H1 (cell line): ENCODE measurements at regions not wholly inside any gene's neighbourhood (a gene's known extent, or its start where the extent isn't known, plus 50 kb on each side); places are given as distances from the start of the nearest gene placed in this dataset.

Experiments
- CTCF ChIA-PET: fragments of 300-600 bp; sonication (Branson Sonifier 250); formaldehyde crosslinking; loops from one replicate; lab custom pipeline; 2021; ENCODE audit not compliant: partially characterized antibody; lab: Charles Lee
- POLR2A ChIA-PET: fragments of 300-600 bp; sonication (Branson Sonifier 250); formaldehyde crosslinking; loops from one replicate; lab custom pipeline; 2021; ENCODE audit warnings: inconsistent platforms; ENCODE audit not compliant: partially characterized antibody; lab: Charles Lee
- DNase-seq, 2 experiments: peaks; one replicate each; pipeline versions ENCODE4 v3.0.0 to v3.0.0-alpha.2; 2010 to 2022; ENCODE audit warnings: low spot score in 2 of 2, low read depth in 1 of 2, mixed read lengths in 1 of 2
- FAIRE-seq: peaks from 2 replicates; lab custom pipeline; 2011; peaks lifted over from hg19 to GRCh38; lab: Jason Lieb, UNC
- H2AFZ ChIP-seq: 2 replicates; pipeline ENCODE4 v1.8.1; 2012; ENCODE audit warnings: low read length, inconsistent platforms
- H2AK5ac ChIP-seq: 2 replicates; pipeline ENCODE4 v1.6.1; 2013; ENCODE audit warnings: low read depth, low read length
- H2BK120ac ChIP-seq: replicated peaks from 2 replicates; pipeline ENCODE3; 2013; ENCODE audit warnings: low read depth, low read length, inconsistent platforms
- H2BK12ac ChIP-seq: 2 replicates; pipeline ENCODE4 v1.6.1; 2013; ENCODE audit warnings: low read depth, low read length
- H2BK15ac ChIP-seq: 2 replicates; pipeline ENCODE4 v1.6.1; 2013; ENCODE audit warnings: low read length
- H2BK20ac ChIP-seq: 2 replicates; pipeline ENCODE4 v1.6.1; 2013; ENCODE audit warnings: low read length
- H2BK5ac ChIP-seq: 2 replicates; pipeline ENCODE4 v1.6.1; 2013; ENCODE audit warnings: low read depth, low read length
- H3K14ac ChIP-seq: 2 replicates; pipeline ENCODE4 v1.6.1; 2013; ENCODE audit warnings: inconsistent platforms; ENCODE audit not compliant: insufficient read length
- H3K18ac ChIP-seq: 2 replicates; pipeline ENCODE4 v1.6.1; 2013; ENCODE audit warnings: low read length; ENCODE audit errors: extremely low read depth
- H3K23ac ChIP-seq: 2 replicates; pipeline ENCODE4 v1.6.1; 2013; ENCODE audit warnings: inconsistent platforms; ENCODE audit not compliant: insufficient read length
- H3K23me2 ChIP-seq: 2 replicates; pipeline ENCODE4 v1.6.1; 2013; ENCODE audit warnings: low read depth, low read length
- H3K27ac ChIP-seq: 2 replicates; pipeline ENCODE4 v1.6.1; 2011; ENCODE audit warnings: low read depth, low read length, inconsistent platforms
- H3K27me3 ChIP-seq, 4 experiments: replicated peaks in 1 of 4; 1 replicate in 1 of 4; 2 replicates in 3 of 4; pipeline versions ENCODE4 v1.6.1 to v1.8.1; 2011 to 2013; ENCODE audit warnings: low read length in 3 of 4, mild to moderate bottlenecking in 3 of 4, inconsistent platforms in 2 of 4, mixed read lengths in 2 of 4, moderate library complexity in 1 of 4; ENCODE audit not compliant: control insufficient read depth in 3 of 4, insufficient read depth in 3 of 4; ENCODE audit errors: extremely low read depth in 1 of 4
- H3K36me3 ChIP-seq, 4 experiments: 2 replicates each; pipeline versions ENCODE4 v1.6.1 to v1.8.1; 2011 to 2013; ENCODE audit warnings: mild to moderate bottlenecking in 4 of 4, low read length in 3 of 4, moderate library complexity in 2 of 4, control low read depth in 1 of 4, inconsistent platforms in 1 of 4; ENCODE audit not compliant: insufficient read depth in 4 of 4, control insufficient read depth in 2 of 4
- H3K4ac ChIP-seq: replicated peaks from 2 replicates; pipeline ENCODE3; 2013; ENCODE audit warnings: low read length, low read depth, mixed read lengths, inconsistent platforms; ENCODE audit not compliant: insufficient read length
- H3K4me1 ChIP-seq, 4 experiments: replicated peaks in 1 of 4; 1 replicate in 1 of 4; 2 replicates in 3 of 4; pipeline versions ENCODE4 v1.6.1 to v1.8.1; 2011 to 2013; ENCODE audit warnings: low read length in 3 of 4, inconsistent platforms in 2 of 4, mixed read lengths in 1 of 4; ENCODE audit not compliant: insufficient read depth in 4 of 4, control insufficient read depth in 3 of 4
- H3K4me2 ChIP-seq, 2 experiments: 2 replicates each; pipeline versions ENCODE4 v1.6.1 to v1.8.1; 2011 to 2013; ENCODE audit warnings: low read depth in 2 of 2, low read length in 2 of 2, control low read depth in 1 of 2, inconsistent platforms in 1 of 2, mild to moderate bottlenecking in 1 of 2; ENCODE audit not compliant: insufficient read depth in 1 of 2
- H3K4me3 ChIP-seq, 4 experiments: fragments of 200-600, 300-600 bp in 1 of 4; sonication (generic), shearing (Covaris generic), sonication (Bioruptor Twin) in 1 of 4; 2 replicates each; pipeline versions ENCODE4 v1.5.1 to v1.8.1; 2011 to 2016; ENCODE audit warnings: low read length in 4 of 4, low read depth in 3 of 4, control low read depth in 2 of 4, inconsistent platforms in 2 of 4, mild to moderate bottlenecking in 2 of 4, mixed read lengths in 1 of 4, moderate library complexity in 1 of 4; ENCODE audit not compliant: insufficient read depth in 2 of 4; ENCODE audit errors: extremely low read depth in 1 of 4
- H3K56ac ChIP-seq: replicated peaks from 2 replicates; pipeline ENCODE3; 2013; ENCODE audit warnings: low read depth, mild to moderate bottlenecking, mixed read lengths, low read length, inconsistent platforms; ENCODE audit not compliant: insufficient read length
- H3K79me1 ChIP-seq: 2 replicates; pipeline ENCODE4 v1.6.1; 2013; ENCODE audit warnings: low read depth, low read length, control low read depth
- H3K79me2 ChIP-seq, 2 experiments: 2 replicates each; pipeline versions ENCODE4 v1.6.1 to v1.8.1; 2012 to 2013; ENCODE audit warnings: low read length in 2 of 2, mild to moderate bottlenecking in 2 of 2, inconsistent platforms in 1 of 2; ENCODE audit not compliant: insufficient read depth in 2 of 2, control insufficient read depth in 1 of 2
- H3K9ac ChIP-seq, 4 experiments: replicated peaks in 1 of 4; 1 replicate in 1 of 4; 2 replicates in 3 of 4; pipeline versions ENCODE4 v1.6.1 to v1.8.1; 2011 to 2013; ENCODE audit warnings: low read depth in 3 of 4, low read length in 3 of 4, control low read depth in 2 of 4, mild to moderate bottlenecking in 2 of 4, moderate library complexity in 2 of 4, inconsistent platforms in 1 of 4; ENCODE audit errors: extremely low read depth in 1 of 4
- H3K9me3 ChIP-seq, 2 experiments: 2 replicates each; pipeline versions ENCODE4 v1.6.1 to v1.8.1; 2012 to 2013; ENCODE audit warnings: mild to moderate bottlenecking in 2 of 2, moderate library complexity in 2 of 2, control low read depth in 1 of 2, inconsistent platforms in 1 of 2, low read depth in 1 of 2, low read length in 1 of 2, mixed read lengths in 1 of 2; ENCODE audit not compliant: insufficient read depth in 2 of 2
- H4K20me1 ChIP-seq, 2 experiments: replicated peaks in 1 of 2; 2 replicates each; pipeline versions ENCODE3 to v1.8.1; 2011 to 2013; ENCODE audit warnings: inconsistent platforms in 2 of 2, low read length in 2 of 2, mild to moderate bottlenecking in 1 of 2; ENCODE audit not compliant: insufficient read depth in 2 of 2, control insufficient read depth in 1 of 2
- H4K5ac ChIP-seq: 2 replicates; pipeline ENCODE4 v1.6.1; 2013; ENCODE audit warnings: low read length, low read depth, mixed read lengths, inconsistent platforms; ENCODE audit not compliant: insufficient read length
- H4K8ac ChIP-seq: 2 replicates; pipeline ENCODE4 v1.8.0; 2013; ENCODE audit warnings: mild to moderate bottlenecking, moderate library complexity, low read length, inconsistent platforms; ENCODE audit not compliant: insufficient read depth; ENCODE audit errors: extremely low read depth
- H4K91ac ChIP-seq: replicated peaks from 2 replicates; pipeline ENCODE3; 2013; ENCODE audit warnings: low read length, mixed read lengths, inconsistent platforms; ENCODE audit not compliant: insufficient read length
- CEBPB ChIP-seq: IDR thresholded peaks from 2 replicates; pipeline ENCODE4 v1.6.1; 2012; ENCODE audit warnings: low read depth, low read length
- GABPA ChIP-seq: IDR thresholded peaks from 2 replicates; pipeline ENCODE4 v1.6.1; 2011; ENCODE audit warnings: mild to moderate bottlenecking, low read length, moderate library complexity, borderline replicate concordance; ENCODE audit not compliant: insufficient read depth
- HDAC2 ChIP-seq, 2 experiments: fragments of 300-600 bp in 1 of 2; sonication (generic) in 1 of 2; IDR thresholded peaks; 2 replicates each; pipeline ENCODE4 v1.6.1; 2011 to 2012; ENCODE audit warnings: low read depth in 2 of 2, low read length in 2 of 2, mild to moderate bottlenecking in 2 of 2, moderate library complexity in 2 of 2, borderline replicate concordance in 1 of 2, inconsistent platforms in 1 of 2
- POLR2A ChIP-seq, 2 experiments: IDR thresholded peaks; 1 replicate in 1 of 2; 2 replicates in 1 of 2; pipeline ENCODE4 v1.6.1; 2011; ENCODE audit warnings: low read depth in 2 of 2, low read length in 2 of 2, mild to moderate bottlenecking in 2 of 2; ENCODE audit errors: control extremely low read depth in 1 of 2
- RBBP5 ChIP-seq: IDR thresholded peaks from 2 replicates; pipeline ENCODE4 v1.7.1; 2012; ENCODE audit warnings: low read depth, mild to moderate bottlenecking, inconsistent platforms, low read length, moderate library complexity, borderline replicate concordance
- TBP ChIP-seq: IDR thresholded peaks from 2 replicates; pipeline ENCODE4 v1.6.1; 2011; ENCODE audit warnings: low read depth, low read length, improper control_type of control experiment
- WGBS, 2 experiments: shearing (Covaris generic) in 1 of 2; methylation state at CpG; one replicate each; pipeline versions ENCODE4 v1.1.6 to v1.1.7; 2013 to 2015; ENCODE audit warnings: low lambda C conversion rate in 2 of 2, mixed read lengths in 2 of 2, inconsistent platforms in 1 of 2, low coverage in 1 of 2, missing lambda C conversion rate in 1 of 2; ENCODE audit not compliant: insufficient replicate concordance in 2 of 2, insufficient coverage in 1 of 2, insufficient read length in 1 of 2; ENCODE audit errors: extremely low coverage in 1 of 2, missing lambda C conversion rate in 1 of 2; 5-methylcytosine and 5-hydroxymethylcytosine counted together

DNA sequence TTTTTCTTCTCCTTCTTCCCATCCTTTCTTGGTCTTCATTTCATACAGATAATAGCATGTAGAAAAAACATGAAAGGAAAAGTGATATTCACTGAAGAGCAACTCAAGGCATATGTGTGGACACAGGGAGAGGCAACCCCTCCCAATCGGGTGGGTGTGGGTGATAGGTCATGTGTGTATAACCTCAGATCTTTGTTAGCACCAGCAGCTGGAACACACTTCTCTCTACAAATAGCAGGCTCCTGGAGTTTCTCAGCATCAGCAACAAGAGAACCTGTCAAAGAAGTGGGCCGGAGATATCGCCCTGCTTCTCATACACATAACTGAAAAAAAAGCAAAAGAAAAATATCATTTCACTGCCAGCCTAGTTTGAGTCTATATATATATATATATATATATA, 426.4 kb downstream of the DTWD2 start:
- Histone ChIP-seq H3K14ac (no peak overlapping the region), H2BK12ac (no peak overlapping the region), H2BK5ac (no peak overlapping the region), H3K9me3 (no peaks in the 10 kb centered on the region), H3K4me1 (no peaks in the 10 kb centered on the region), H3K9ac (no peak overlapping the region), H3K56ac (no peak overlapping the region), H3K36me3 (no peaks in the 10 kb centered on the region), H2AFZ (no peak overlapping the region), H4K5ac (no peak overlapping the region), H4K20me1 (no peaks in the 10 kb centered on the region), H3K4me2 (no peak overlapping the region), H3K18ac (no peak overlapping the region), H3K27me3 (no peaks in the 10 kb centered on the region), H3K4me3 (no peak overlapping the region), H3K27ac (no peak overlapping the region), H3K79me2 (no peaks in the 10 kb centered on the region), H2BK15ac (no peak overlapping the region), H3K23ac (no peak overlapping the region), H3K4ac (no peak overlapping the region), H3K23me2 (no peaks in the 10 kb centered on the region; the same call in 1 of the 2 replicates), H2BK20ac (no peak overlapping the region), H2AK5ac (no peak overlapping the region), H2BK120ac (no peak overlapping the region), H4K91ac (no peak overlapping the region), H4K8ac (no peak overlapping the region), H3K79me1 (no peaks in the 10 kb centered on the region)
- POLR2A ChIA-PET, result no interaction called here
- 96% methylated on average over 3 of the region's 3 CpGs; no CpG with 5 or more reads in 1 of the 2 experiments for WGBS, 2 experiments
- no peak for DNase-seq
- no peak for FAIRE-seq
- CTCF ChIA-PET, result no interaction called here
- no peak for TF ChIP-seq RBBP5
- TF ChIP-seq CEBPB, result no peak
- no peak for TF ChIP-seq TBP
- no peak for TF ChIP-seq POLR2A (IDR thresholded peaks at IDR 0.05; ENCODE audit: control extremely low read depth in 1 of 2, low read depth in 2 of 2, low read length in 2 of 2)
- TF ChIP-seq HDAC2 (IDR thresholded peaks at IDR 0.05; ENCODE audit: borderline replicate concordance in 1 of 2, low read depth in 2 of 2, low read length in 2 of 2), result no peak
- TF ChIP-seq GABPA, result no peak
